Thyroid gland (tissue), 4 donors: ENCODE measurements at regions not wholly inside any gene's neighbourhood (a gene's known extent, or its start where the extent isn't known, plus 50 kb on each side); places are given as distances from the start of the nearest gene placed in this dataset.
"Not testable (repeated sequence)": the region's sequence is repeated elsewhere in the genome, so short reads cannot be mapped to it uniquely, and the experiment has no call there.

Source experiments
- POLR2A ChIP-seq, 2 donors: fragments of 450-650 bp; IDR thresholded peaks; one replicate each; pipeline ENCODE4 v1.6.1; 2017; ENCODE audit warnings: antibody characterized with exemption in 2 of 2, mild to moderate bottlenecking in 2 of 2, moderate library complexity in 1 of 2
- TF ChIP-seq, protein P1 (sequence below), 6 experiments: fragments of 200-600 bp in 3 of 6; fragments of 450-650 bp in 3 of 6; sonication (generic) in 3 of 6; IDR thresholded peaks; one replicate each; pipeline ENCODE4 v1.5.1; 2016 to 2019; ENCODE audit warnings: antibody characterized with exemption in 6 of 6, mild to moderate bottlenecking in 2 of 6, inconsistent platforms in 1 of 6, moderate library complexity in 1 of 6

DNA sequence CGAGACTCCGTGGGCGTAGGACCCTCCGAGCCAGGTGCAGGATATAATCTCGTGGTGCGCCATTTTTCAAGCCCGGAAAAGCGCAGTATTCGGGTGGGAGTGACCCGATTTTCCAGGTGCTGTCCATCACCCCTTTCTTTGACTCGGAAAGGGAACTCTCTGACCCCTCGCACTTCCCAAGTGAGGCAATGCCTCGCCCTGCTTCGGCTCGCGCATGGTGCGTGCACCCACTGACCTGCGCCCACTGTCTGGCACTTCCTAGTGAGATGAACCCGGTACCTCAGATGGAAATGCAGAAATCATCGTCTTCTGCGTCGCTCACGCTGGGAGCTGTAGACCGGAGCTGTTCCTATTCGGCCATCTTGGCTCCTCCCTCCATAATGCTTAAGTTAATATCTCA is 876.9 kb upstream of the API5 start:
- TF ChIP-seq POLR2A (IDR thresholded peaks at IDR 0.05), result not testable (repeated sequence)
- TF ChIP-seq, protein P1, sequence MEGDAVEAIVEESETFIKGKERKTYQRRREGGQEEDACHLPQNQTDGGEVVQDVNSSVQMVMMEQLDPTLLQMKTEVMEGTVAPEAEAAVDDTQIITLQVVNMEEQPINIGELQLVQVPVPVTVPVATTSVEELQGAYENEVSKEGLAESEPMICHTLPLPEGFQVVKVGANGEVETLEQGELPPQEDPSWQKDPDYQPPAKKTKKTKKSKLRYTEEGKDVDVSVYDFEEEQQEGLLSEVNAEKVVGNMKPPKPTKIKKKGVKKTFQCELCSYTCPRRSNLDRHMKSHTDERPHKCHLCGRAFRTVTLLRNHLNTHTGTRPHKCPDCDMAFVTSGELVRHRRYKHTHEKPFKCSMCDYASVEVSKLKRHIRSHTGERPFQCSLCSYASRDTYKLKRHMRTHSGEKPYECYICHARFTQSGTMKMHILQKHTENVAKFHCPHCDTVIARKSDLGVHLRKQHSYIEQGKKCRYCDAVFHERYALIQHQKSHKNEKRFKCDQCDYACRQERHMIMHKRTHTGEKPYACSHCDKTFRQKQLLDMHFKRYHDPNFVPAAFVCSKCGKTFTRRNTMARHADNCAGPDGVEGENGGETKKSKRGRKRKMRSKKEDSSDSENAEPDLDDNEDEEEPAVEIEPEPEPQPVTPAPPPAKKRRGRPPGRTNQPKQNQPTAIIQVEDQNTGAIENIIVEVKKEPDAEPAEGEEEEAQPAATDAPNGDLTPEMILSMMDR (IDR thresholded peaks at IDR 0.05), result not testable (repeated sequence)
